ENCODE measurements at regions not wholly inside any gene's neighbourhood (a gene's known extent, or its start where the extent isn't known, plus 50 kb on each side); places are given as distances from the start of the nearest gene placed in this dataset.

DNA sequence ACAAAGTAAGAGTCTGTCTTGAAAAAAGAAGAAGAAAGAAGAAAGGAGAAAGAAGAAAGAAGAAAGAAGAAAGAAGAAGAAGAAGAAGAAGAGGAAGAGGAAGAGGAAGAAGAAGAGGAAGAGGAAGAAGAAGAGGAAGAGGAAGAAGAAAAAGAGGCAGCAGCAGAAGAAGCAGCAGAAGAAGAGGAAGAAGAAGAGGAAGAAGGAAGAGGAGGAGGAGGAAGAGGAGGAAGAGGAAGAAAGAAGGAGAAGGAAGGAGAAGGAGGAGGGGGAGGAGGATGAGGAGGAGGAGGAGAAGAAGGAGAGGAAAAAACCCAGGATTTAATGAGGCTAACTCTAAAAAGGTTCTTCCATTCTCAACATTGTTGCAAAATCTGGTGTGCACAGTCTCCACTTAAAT, 95.4 kb upstream of the PDE10A start:
- no peak overlapping the region for H3K27ac ChIP-seq (ENCODE audit: extremely low read length, insufficient read depth, low read length)
- H2AFZ ChIP-seq (ENCODE audit: low read length): no peak overlapping the region
- in situ Hi-C loops (cut with HindIII; ENCODE audit: extremely low pct_ligation_motif_present, low pct_unique_long_range_greater_than_20kb): no loop called here
- peaks cover 0 to 12% of the 10 kb centered on the region in 2 experiments; a peak in 2 of 5 replicates for H3K27me3 ChIP-seq (ENCODE audit: control insufficient read depth in 1 of 2, insufficient read depth in 2 of 2, low read length in 2 of 2)
- H4K20me1 ChIP-seq (ENCODE audit: insufficient read depth, low read length): no peaks in the 10 kb centered on the region
- no TSS peak for BruUV-seq (replicated peaks)
- no peak for FAIRE-seq
- peaks cover 20% of the 10 kb centered on the region for H3K9me3 ChIP-seq (ENCODE audit: low read length)
- intact Hi-C loops (cut with micrococcal nuclease; ENCODE audit: unreplicated experiment): no loop called here
- DNase-seq (ENCODE audit: low spot score): no peak
- no peaks in the 10 kb centered on the region for H3K36me3 ChIP-seq (replicated peaks in 1 of 2; ENCODE audit: control insufficient read depth in 1 of 2, insufficient read depth in 2 of 2, low read length in 2 of 2)
- H3K9ac ChIP-seq (ENCODE audit: insufficient read depth, low read depth, low read length): no peak overlapping the region
- no peak overlapping the region for H3K4me2 ChIP-seq (ENCODE audit: low read depth, low read length)
- no peak overlapping the region for H3K4me3 ChIP-seq (replicated peaks in 1 of 3; ENCODE audit: insufficient read depth in 1 of 3, low read depth in 2 of 3, low read length in 3 of 3)
- H3K79me2 ChIP-seq (ENCODE audit: insufficient read depth, low read length): no peaks in the 10 kb centered on the region
- POLR2A ChIA-PET: no interaction called here
- TF ChIP-seq, protein P1, sequence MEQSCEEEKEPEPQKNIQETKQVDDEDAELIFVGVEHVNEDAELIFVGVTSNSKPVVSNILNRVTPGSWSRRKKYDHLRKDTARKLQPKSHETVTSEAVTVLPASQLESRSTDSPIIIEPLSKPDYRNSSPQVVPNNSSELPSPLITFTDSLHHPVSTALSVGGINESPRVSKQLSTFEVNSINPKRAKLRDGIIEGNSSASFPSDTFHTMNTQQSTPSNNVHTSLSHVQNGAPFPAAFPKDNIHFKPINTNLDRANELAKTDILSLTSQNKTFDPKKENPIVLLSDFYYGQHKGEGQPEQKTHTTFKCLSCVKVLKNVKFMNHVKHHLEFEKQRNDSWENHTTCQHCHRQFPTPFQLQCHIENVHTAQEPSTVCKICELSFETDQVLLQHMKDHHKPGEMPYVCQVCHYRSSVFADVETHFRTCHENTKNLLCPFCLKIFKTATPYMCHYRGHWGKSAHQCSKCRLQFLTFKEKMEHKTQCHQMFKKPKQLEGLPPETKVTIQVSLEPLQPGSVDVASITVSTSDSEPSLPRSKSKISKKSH (CRISPR knock-in tag; IDR thresholded peaks at IDR 0.05; ENCODE audit: borderline replicate concordance): no peak
- TF ChIP-seq ZNF343 (CRISPR knock-in tag; IDR thresholded peaks at IDR 0.05) (no peak), FLYWCH1 (CRISPR knock-in tag; IDR thresholded peaks at IDR 0.05) (no peak), ZBTB42 (CRISPR knock-in tag; IDR thresholded peaks at IDR 0.05) (no peak), ZNF883 (CRISPR knock-in tag; IDR thresholded peaks at IDR 0.05; ENCODE audit: not compliant biosample characterization) (no peak), HNRNPUL1 (IDR thresholded peaks at IDR 0.05; ENCODE audit: low read depth, low read length) (no peak), KMT2B (CRISPR knock-in tag; IDR thresholded peaks at IDR 0.05) (no peak), PLRG1 (conservative IDR thresholded peaks at IDR 0.05) (no peak), IRF2 (CRISPR knock-in tag; IDR thresholded peaks at IDR 0.05) (no peak), ZNF292 (CRISPR knock-in tag; IDR thresholded peaks at IDR 0.05; ENCODE audit: borderline replicate concordance, low read depth) (no peak), HNRNPK (IDR thresholded peaks at IDR 0.05; ENCODE audit: low read depth, low read length, poor library complexity, severe bottlenecking) (no peak)
- H3K4me1 ChIP-seq (ENCODE audit: insufficient read depth, low read length): no peaks in the 10 kb centered on the region
- CTCF ChIA-PET (ENCODE audit: low intra/inter-chr PET ratio, low total read pairs): no interaction called here
- no peak for ATAC-seq
